Esophagus muscularis mucosa (tissue), 3 donors: ENCODE measurements at regions not wholly inside any gene's neighbourhood (a gene's known extent, or its start where the extent isn't known, plus 50 kb on each side); places are given as distances from the start of the nearest gene placed in this dataset.

Experiments used
- CTCF ChIP-seq, 3 experiments: fragments of 200-600 bp in 2 of 3; fragments of 450-650 bp in 1 of 3; sonication (generic) in 2 of 3; IDR thresholded peaks; one replicate each; pipeline ENCODE4 v1.5.1; 2017 to 2019; ENCODE audit warnings: antibody characterized with exemption in 3 of 3, mild to moderate bottlenecking in 2 of 3, moderate library complexity in 1 of 3
- POLR2A ChIP-seq: fragments of 450-650 bp; IDR thresholded peaks from one replicate; pipeline ENCODE4 v1.6.1; 2017; ENCODE audit warnings: antibody characterized with exemption, moderate library complexity, mild to moderate bottlenecking, low read depth
- POLR2AphosphoS5 ChIP-seq, 2 donors: sonication (generic); formaldehyde crosslinking; IDR thresholded peaks; one replicate each; pipeline ENCODE4 v1.6.1; 2017; ENCODE audit warnings: antibody characterized with exemption in 2 of 2

- TF ChIP-seq POLR2A: no peak
- no peak for TF ChIP-seq POLR2AphosphoS5 (IDR thresholded peaks at IDR 0.05)
- no peak for TF ChIP-seq CTCF (IDR thresholded peaks at IDR 0.05)
Observed at GRCh38 chr5:51082741-51083140, 300.5 kb upstream of the ISL1 start.
